ENCODE measurements at regions not wholly inside any gene's neighbourhood (a gene's known extent, or its start where the extent isn't known, plus 50 kb on each side); places are given as distances from the start of the nearest gene placed in this dataset.

GRCh38 chr3:162678941-162679340 is 1182.3 kb downstream of the OTOL1 start (continued):
- TF ChIP-seq ARID4B (CRISPR knock-in tag; IDR thresholded peaks at IDR 0.05; ENCODE audit: borderline replicate concordance): no peak
- no peak for TF ChIP-seq ATF3 (CRISPR knock-in tag; conservative IDR thresholded peaks at IDR 0.05)
- TF ChIP-seq ZNF219 (CRISPR knock-in tag; IDR thresholded peaks at IDR 0.05; ENCODE audit: borderline replicate concordance): no peak
- TF ChIP-seq NFE2L1 (CRISPR knock-in tag; IDR thresholded peaks at IDR 0.05): no peak

GRCh38 chr3:162684260-162684659 is 1187.7 kb downstream of the OTOL1 start:
- no peak overlapping the region for H3K27ac Mint-ChIP-seq
- H3K27me3 Mint-ChIP-seq (ENCODE audit: low read depth): no peaks in the 10 kb centered on the region
- H3K4me3 Mint-ChIP-seq: no peak overlapping the region
- ChIA-PET POLR2A (no interaction called here), CTCF (no interaction called here)
- no peak for ATAC-seq
- no peaks in the 10 kb centered on the region; the same call in 1 of the 2 replicates for H3K36me3 Mint-ChIP-seq
- H3K4me1 Mint-ChIP-seq: peaks cover 18% of the 10 kb centered on the region
- DNase-seq (ENCODE audit: low spot score): no peak
- peaks cover 9% of the 10 kb centered on the region for H3K9me3 Mint-ChIP-seq
- TF ChIP-seq ZNF121 (CRISPR knock-in tag; IDR thresholded peaks at IDR 0.05): no peak
- no peak for TF ChIP-seq ZNF425 (CRISPR knock-in tag; conservative IDR thresholded peaks at IDR 0.05)

- no peaks in the 10 kb centered on the region for H3K27me3 Mint-ChIP-seq (ENCODE audit: low read depth)
- ChIA-PET CTCF (no interaction called here), POLR2A (no interaction called here)
- H3K4me1 Mint-ChIP-seq: peaks cover 4% of the 10 kb centered on the region
- peaks cover 10% of the 10 kb centered on the region for H3K9me3 Mint-ChIP-seq
- ATAC-seq: no peak
- H3K4me3 Mint-ChIP-seq: no peak overlapping the region
- TF ChIP-seq ZSCAN18 (CRISPR knock-in tag; IDR thresholded peaks at IDR 0.05): no peak
- no peak for TF ChIP-seq E2F5 (CRISPR knock-in tag; IDR thresholded peaks at IDR 0.05)
- TF ChIP-seq STAT6 (CRISPR knock-in tag; conservative IDR thresholded peaks at IDR 0.05; ENCODE audit: low read depth): no peak
- no peak for TF ChIP-seq FOXJ3 (CRISPR knock-in tag; IDR thresholded peaks at IDR 0.05; ENCODE audit: borderline replicate concordance)
- TF ChIP-seq JAZF1 (CRISPR knock-in tag; IDR thresholded peaks at IDR 0.05): no peak
- no peak for TF ChIP-seq ZNF138 (CRISPR knock-in tag; conservative IDR thresholded peaks at IDR 0.05)
- no peak for TF ChIP-seq SOX15 (CRISPR knock-in tag; IDR thresholded peaks at IDR 0.05)
- no peak for TF ChIP-seq ZNF416 (CRISPR knock-in tag; IDR thresholded peaks at IDR 0.05)
- TF ChIP-seq ZNF532 (CRISPR knock-in tag; IDR thresholded peaks at IDR 0.05; ENCODE audit: borderline replicate concordance): no peak
- TF ChIP-seq GABPB1 (CRISPR knock-in tag; IDR thresholded peaks at IDR 0.05): no peak
- no peak overlapping the region for H3K27ac Mint-ChIP-seq
- H3K36me3 Mint-ChIP-seq: peaks cover 12% of the 10 kb centered on the region
- DNase-seq (ENCODE audit: low spot score): no peak
These were observed 1202.7 kb downstream of the OTOL1 start for GRCh38 chr3:162699291-162699690.

Measured in WTC11 (cell line).